ENCODE measurements at regions not wholly inside any gene's neighbourhood (a gene's known extent, or its start where the extent isn't known, plus 50 kb on each side); places are given as distances from the start of the nearest gene placed in this dataset.

DNA sequence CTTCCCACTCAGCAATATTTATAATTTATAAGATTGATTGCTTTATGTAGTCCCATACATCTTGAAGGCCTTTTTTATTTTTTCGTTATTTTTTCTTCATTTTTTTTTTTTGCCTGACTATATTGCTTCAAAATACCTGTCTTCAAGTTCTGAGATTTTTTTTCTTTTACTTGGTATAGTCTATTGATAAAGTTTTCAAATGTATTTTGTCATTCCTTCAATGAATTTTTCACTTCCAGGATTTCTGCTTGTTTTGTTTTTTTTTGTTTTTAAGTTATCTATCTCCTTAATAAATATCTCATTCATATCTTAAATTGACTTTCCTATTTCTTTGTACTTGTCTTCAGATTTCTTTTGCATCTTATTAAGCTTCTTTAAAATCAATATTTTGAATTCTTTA lies 905.6 kb upstream of the CDH6 start:
- TF ChIP-seq, protein P1, sequence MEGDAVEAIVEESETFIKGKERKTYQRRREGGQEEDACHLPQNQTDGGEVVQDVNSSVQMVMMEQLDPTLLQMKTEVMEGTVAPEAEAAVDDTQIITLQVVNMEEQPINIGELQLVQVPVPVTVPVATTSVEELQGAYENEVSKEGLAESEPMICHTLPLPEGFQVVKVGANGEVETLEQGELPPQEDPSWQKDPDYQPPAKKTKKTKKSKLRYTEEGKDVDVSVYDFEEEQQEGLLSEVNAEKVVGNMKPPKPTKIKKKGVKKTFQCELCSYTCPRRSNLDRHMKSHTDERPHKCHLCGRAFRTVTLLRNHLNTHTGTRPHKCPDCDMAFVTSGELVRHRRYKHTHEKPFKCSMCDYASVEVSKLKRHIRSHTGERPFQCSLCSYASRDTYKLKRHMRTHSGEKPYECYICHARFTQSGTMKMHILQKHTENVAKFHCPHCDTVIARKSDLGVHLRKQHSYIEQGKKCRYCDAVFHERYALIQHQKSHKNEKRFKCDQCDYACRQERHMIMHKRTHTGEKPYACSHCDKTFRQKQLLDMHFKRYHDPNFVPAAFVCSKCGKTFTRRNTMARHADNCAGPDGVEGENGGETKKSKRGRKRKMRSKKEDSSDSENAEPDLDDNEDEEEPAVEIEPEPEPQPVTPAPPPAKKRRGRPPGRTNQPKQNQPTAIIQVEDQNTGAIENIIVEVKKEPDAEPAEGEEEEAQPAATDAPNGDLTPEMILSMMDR (IDR thresholded peaks at IDR 0.05; ENCODE audit: unreplicated experiment) = no peak
- Mint-ChIP-seq H3K4me1 (ENCODE audit: low read depth, unreplicated experiment) (no peaks in the 10 kb centered on the region), H3K9me3 (ENCODE audit: low read depth, unreplicated experiment) (peaks cover 6% of the 10 kb centered on the region), H3K4me3 (ENCODE audit: low read depth, unreplicated experiment) (no peak overlapping the region), H3K27ac (ENCODE audit: unreplicated experiment) (no peak overlapping the region), H3K36me3 (ENCODE audit: insufficient read depth, unreplicated experiment) (no peaks in the 10 kb centered on the region), H3K27me3 (ENCODE audit: unreplicated experiment) (no peaks in the 10 kb centered on the region)
- intact Hi-C loops (cut with micrococcal nuclease; ENCODE audit: unreplicated experiment) = no loop called here
- CTCF ChIA-PET = no interaction called here
- BruUV-seq (replicated peaks) = no TSS peak
- no peak for DNase-seq

DNA sequence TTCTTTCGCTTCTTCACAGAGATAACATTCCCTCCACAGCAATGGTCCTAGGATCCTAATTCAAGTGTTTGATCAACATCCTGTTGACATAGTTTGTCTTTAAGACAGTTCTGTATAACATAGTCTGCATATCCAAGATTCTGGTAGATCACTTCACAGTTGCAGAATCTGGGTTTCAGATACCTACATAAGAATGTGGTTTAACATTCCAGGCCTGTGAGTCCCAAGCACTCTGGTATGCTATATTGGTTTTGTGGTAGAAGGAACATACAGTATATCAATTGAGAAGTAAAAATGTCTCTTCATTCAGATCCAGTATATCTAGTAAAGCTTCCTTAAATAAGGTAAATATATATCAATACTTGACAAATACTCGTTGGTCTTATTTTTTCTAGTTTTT lies 914.2 kb upstream of the CDH6 start:
- no peak for DNase-seq
- no peaks in the 10 kb centered on the region for H3K27me3 Mint-ChIP-seq (ENCODE audit: unreplicated experiment)
- H3K4me3 Mint-ChIP-seq (ENCODE audit: low read depth, unreplicated experiment) = no peak overlapping the region
- CTCF ChIA-PET = no interaction called here
- H3K36me3 Mint-ChIP-seq (ENCODE audit: insufficient read depth, unreplicated experiment) = no peaks in the 10 kb centered on the region
- intact Hi-C loops (cut with micrococcal nuclease; ENCODE audit: unreplicated experiment) = no loop called here
- TF ChIP-seq, protein P1 (IDR thresholded peaks at IDR 0.05; ENCODE audit: unreplicated experiment) = no peak
- H3K9me3 Mint-ChIP-seq (ENCODE audit: low read depth, unreplicated experiment) = peaks cover 11% of the 10 kb centered on the region
- H3K4me1 Mint-ChIP-seq (ENCODE audit: low read depth, unreplicated experiment) = no peaks in the 10 kb centered on the region
- no peak overlapping the region for H3K27ac Mint-ChIP-seq (ENCODE audit: unreplicated experiment)
- BruUV-seq (replicated peaks) = no TSS peak

DNA sequence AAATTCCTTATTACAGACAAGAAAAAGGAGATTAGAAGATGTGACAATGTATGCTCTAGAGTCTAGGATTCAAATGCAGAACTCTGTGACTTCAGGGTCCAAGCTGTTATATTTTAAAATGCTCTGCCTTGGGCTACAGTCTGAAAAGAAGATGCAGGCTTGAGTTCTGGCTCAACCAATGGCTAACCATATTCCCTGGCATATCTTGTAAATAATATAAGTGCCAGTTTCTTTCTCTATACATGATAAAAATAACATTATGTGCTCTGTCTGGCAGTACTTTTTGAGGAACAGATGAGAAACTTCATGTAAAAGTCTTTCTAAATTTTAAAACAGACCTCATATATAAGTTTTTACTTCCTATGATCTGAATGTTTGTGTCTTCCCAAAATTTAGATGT lies 926.5 kb upstream of the CDH6 start:
- intact Hi-C loops (cut with micrococcal nuclease; ENCODE audit: unreplicated experiment) = no loop called here
- Mint-ChIP-seq H3K36me3 (ENCODE audit: insufficient read depth, unreplicated experiment) (no peaks in the 10 kb centered on the region), H3K9me3 (ENCODE audit: low read depth, unreplicated experiment) (peaks cover 14% of the 10 kb centered on the region), H3K27me3 (ENCODE audit: unreplicated experiment) (no peaks in the 10 kb centered on the region), H3K4me3 (ENCODE audit: low read depth, unreplicated experiment) (no peak overlapping the region), H3K27ac (ENCODE audit: unreplicated experiment) (no peak overlapping the region), H3K4me1 (ENCODE audit: low read depth, unreplicated experiment) (no peaks in the 10 kb centered on the region)
- no TSS peak for BruUV-seq (replicated peaks)
- CTCF ChIA-PET = no interaction called here
- TF ChIP-seq, protein P1 (IDR thresholded peaks at IDR 0.05; ENCODE audit: unreplicated experiment) = no peak
- DNase-seq = no peak

DNA sequence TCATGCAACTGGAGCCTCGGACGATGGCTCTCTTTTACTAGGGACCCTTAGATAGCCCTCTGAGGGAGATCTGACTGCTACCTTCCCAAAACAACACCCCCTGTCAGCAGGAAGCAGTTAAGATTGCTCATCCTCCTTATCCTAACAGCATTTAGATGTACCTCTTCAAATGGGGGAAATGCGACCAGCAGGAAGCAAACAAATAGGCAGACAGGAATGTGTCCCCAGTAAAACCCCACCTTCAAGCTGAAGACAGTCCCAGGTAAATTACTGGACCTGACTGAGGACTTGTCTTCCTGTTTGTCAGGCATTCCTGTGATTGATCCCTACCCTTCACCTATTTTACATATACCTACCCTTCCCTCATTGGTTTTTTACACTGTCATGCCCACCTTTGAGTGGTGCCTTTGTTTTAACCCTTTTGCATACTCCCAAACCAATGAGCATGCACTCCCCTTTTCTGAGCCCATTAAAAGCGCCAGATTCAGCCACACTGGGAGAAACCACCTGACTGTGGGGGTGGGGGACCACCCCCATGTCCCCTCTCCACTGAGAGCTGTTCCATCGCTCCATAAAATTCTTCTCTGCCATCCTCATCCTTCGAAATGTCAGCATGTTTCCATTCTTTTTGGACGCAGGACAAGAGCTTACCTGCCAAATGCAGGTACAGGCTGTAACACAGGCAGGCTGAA lies 954.0 kb upstream of the CDH6 start:
- no TSS peak for BruUV-seq (replicated peaks)
- CTCF ChIA-PET = no interaction called here
- intact Hi-C loops (cut with micrococcal nuclease; ENCODE audit: unreplicated experiment) = no loop called here
- no peak for DNase-seq
- no peak overlapping the region for H3K4me3 Mint-ChIP-seq (ENCODE audit: low read depth, unreplicated experiment)
- H3K27me3 Mint-ChIP-seq (ENCODE audit: unreplicated experiment) = no peaks in the 10 kb centered on the region
- no peaks in the 10 kb centered on the region for H3K36me3 Mint-ChIP-seq (ENCODE audit: insufficient read depth, unreplicated experiment)
- no peaks in the 10 kb centered on the region for H3K4me1 Mint-ChIP-seq (ENCODE audit: low read depth, unreplicated experiment)
- peaks cover 13% of the 10 kb centered on the region for H3K9me3 Mint-ChIP-seq (ENCODE audit: low read depth, unreplicated experiment)
- TF ChIP-seq, protein P1 (IDR thresholded peaks at IDR 0.05; ENCODE audit: unreplicated experiment) = no peak
- no peak overlapping the region for H3K27ac Mint-ChIP-seq (ENCODE audit: unreplicated experiment)
